ENCODE measurements at regions not wholly inside any gene's neighbourhood (a gene's known extent, or its start where the extent isn't known, plus 50 kb on each side); places are given as distances from the start of the nearest gene placed in this dataset.

- DNase-seq (ENCODE audit: low spot score): no peak
Observed at GRCh38 chr22:22395245-22395644, 113.3 kb downstream of the ZNF280B start.

- no peak for DNase-seq (ENCODE audit: low spot score)
Observed at GRCh38 chr22:22396741-22397291, 111.7 kb downstream of the ZNF280B start.

- DNase-seq (ENCODE audit: low spot score): no peak
Observed at GRCh38 chr22:22397292-22397870, 111.2 kb downstream of the ZNF280B start.

- no peak for DNase-seq (ENCODE audit: low spot score)
Observed at GRCh38 chr22:22397875-22398524, 110.5 kb downstream of the ZNF280B start.

- DNase-seq (ENCODE audit: low spot score): no peak
Observed at GRCh38 chr22:22398530-22399327, 109.8 kb downstream of the ZNF280B start.

GRCh38 chr22:22400099-22400498, 108.4 kb downstream of the ZNF280B start:
- no peak for DNase-seq (ENCODE audit: low spot score)

- no peak for DNase-seq (ENCODE audit: low spot score)
Observed at GRCh38 chr22:22400964-22401363, 107.6 kb downstream of the ZNF280B start.

GRCh38 chr22:22401381-22401780, 107.2 kb downstream of the ZNF280B start:
- DNase-seq (ENCODE audit: low spot score): no peak

- no peak for DNase-seq (ENCODE audit: low spot score)
Observed at GRCh38 chr22:22403306-22403705, 105.2 kb downstream of the ZNF280B start.

- DNase-seq (ENCODE audit: low spot score): no peak
Observed at GRCh38 chr22:22403771-22404170, 104.8 kb downstream of the ZNF280B start.

- DNase-seq (ENCODE audit: low spot score): no peak
Observed at GRCh38 chr22:22404598-22405284, 103.8 kb downstream of the ZNF280B start.

GRCh38 chr22:22406445-22407027, 102.0 kb downstream of the ZNF280B start:
- no peak for DNase-seq (ENCODE audit: low spot score)

- DNase-seq (ENCODE audit: low spot score): no peak
Observed at GRCh38 chr22:22407061-22407460, 101.5 kb downstream of the ZNF280B start.

- no peak for DNase-seq (ENCODE audit: low spot score)
Observed at GRCh38 chr22:22408269-22408668, 100.3 kb downstream of the ZNF280B start.

- DNase-seq (ENCODE audit: low spot score): no peak
Observed at GRCh38 chr22:22408731-22409696, 99.5 kb downstream of the ZNF280B start.

GRCh38 chr22:22410121-22410520, 98.4 kb downstream of the ZNF280B start:
- no peak for DNase-seq (ENCODE audit: low spot score)

GRCh38 chr22:22410677-22411076, 97.9 kb downstream of the ZNF280B start:
- DNase-seq (ENCODE audit: low spot score): no peak

GRCh38 chr22:22414266-22414665, 94.3 kb downstream of the ZNF280B start:
- no peak for DNase-seq (ENCODE audit: low spot score)

GRCh38 chr22:22417495-22418162, 90.9 kb downstream of the ZNF280B start:
- DNase-seq (ENCODE audit: low spot score): no peak

GRCh38 chr22:22418163-22418549, 90.4 kb downstream of the ZNF280B start:
- DNase-seq (ENCODE audit: low spot score): no peak
